Tibial nerve (tissue), 4 donors: ENCODE measurements at regions not wholly inside any gene's neighbourhood (a gene's known extent, or its start where the extent isn't known, plus 50 kb on each side); places are given as distances from the start of the nearest gene placed in this dataset.

ENCODE experiments used
- DNase-seq, 2 donors: peaks; one replicate each; pipeline ENCODE4 v3.0.0-alpha.2; 2019; ENCODE audit warnings: low spot score in 2 of 2
- H3K27ac ChIP-seq, 4 donors: fragments of 200-600 bp; sonication (generic) in 3 of 4; one replicate each; pipeline ENCODE4 v1.5.1; 2017 to 2019; ENCODE audit warnings: mild to moderate bottlenecking in 1 of 4
- H3K27me3 ChIP-seq, 2 donors: fragments of 200-600 bp; sonication (generic) in 1 of 2; one replicate each; pipeline versions ENCODE4 v1.5.1 to v1.6.0; 2017 to 2019
- H3K36me3 ChIP-seq, 3 donors: fragments of 200-600 bp; sonication (generic); one replicate each; pipeline ENCODE4 v1.5.1; 2018 to 2019
- H3K4me1 ChIP-seq, 4 donors: fragments of 200-600 bp; sonication (generic) in 3 of 4; one replicate each; pipeline ENCODE4 v1.5.1; 2017 to 2019
- H3K4me3 ChIP-seq, 4 donors: fragments of 200-600 bp; sonication (generic) in 3 of 4; one replicate each; pipeline ENCODE4 v1.5.1; 2017 to 2019; ENCODE audit warnings: mild to moderate bottlenecking in 1 of 4, moderate library complexity in 1 of 4
- H3K9me3 ChIP-seq, 4 donors: fragments of 200-600 bp; sonication (generic) in 3 of 4; one replicate each; pipeline ENCODE4 v1.5.1; 2017 to 2019
- EP300 ChIP-seq, 2 donors: sonication (generic); formaldehyde crosslinking; IDR thresholded peaks; one replicate each; pipeline ENCODE4 v1.6.1; 2017; ENCODE audit warnings: antibody characterized with exemption in 2 of 2, mild to moderate bottlenecking in 1 of 2
- POLR2A ChIP-seq, 2 donors: fragments of 450-650 bp; IDR thresholded peaks; one replicate each; pipeline ENCODE4 v1.6.1; 2017; ENCODE audit warnings: antibody characterized with exemption in 2 of 2, mild to moderate bottlenecking in 2 of 2, moderate library complexity in 2 of 2
- WGBS, 2 donors: methylation state at CpG; one replicate each; pipeline ENCODE4 v1.1.5; 2018; 5-methylcytosine and 5-hydroxymethylcytosine counted together
- TF ChIP-seq, protein P1 (sequence below), 5 experiments: fragments of 200-600 bp in 3 of 5; fragments of 450-650 bp in 2 of 5; sonication (generic) in 3 of 5; IDR thresholded peaks; one replicate each; pipeline ENCODE4 v1.5.1; 2016 to 2019; ENCODE audit warnings: antibody characterized with exemption in 5 of 5, mild to moderate bottlenecking in 3 of 5, moderate library complexity in 2 of 5

- TF ChIP-seq, protein P1, sequence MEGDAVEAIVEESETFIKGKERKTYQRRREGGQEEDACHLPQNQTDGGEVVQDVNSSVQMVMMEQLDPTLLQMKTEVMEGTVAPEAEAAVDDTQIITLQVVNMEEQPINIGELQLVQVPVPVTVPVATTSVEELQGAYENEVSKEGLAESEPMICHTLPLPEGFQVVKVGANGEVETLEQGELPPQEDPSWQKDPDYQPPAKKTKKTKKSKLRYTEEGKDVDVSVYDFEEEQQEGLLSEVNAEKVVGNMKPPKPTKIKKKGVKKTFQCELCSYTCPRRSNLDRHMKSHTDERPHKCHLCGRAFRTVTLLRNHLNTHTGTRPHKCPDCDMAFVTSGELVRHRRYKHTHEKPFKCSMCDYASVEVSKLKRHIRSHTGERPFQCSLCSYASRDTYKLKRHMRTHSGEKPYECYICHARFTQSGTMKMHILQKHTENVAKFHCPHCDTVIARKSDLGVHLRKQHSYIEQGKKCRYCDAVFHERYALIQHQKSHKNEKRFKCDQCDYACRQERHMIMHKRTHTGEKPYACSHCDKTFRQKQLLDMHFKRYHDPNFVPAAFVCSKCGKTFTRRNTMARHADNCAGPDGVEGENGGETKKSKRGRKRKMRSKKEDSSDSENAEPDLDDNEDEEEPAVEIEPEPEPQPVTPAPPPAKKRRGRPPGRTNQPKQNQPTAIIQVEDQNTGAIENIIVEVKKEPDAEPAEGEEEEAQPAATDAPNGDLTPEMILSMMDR (IDR thresholded peaks at IDR 0.05) = no peak
- TF ChIP-seq EP300 (IDR thresholded peaks at IDR 0.05) (no peak), POLR2A (IDR thresholded peaks at IDR 0.05) (no peak)
- 97 to 100% methylated on average over 1 of the region's 1 CpG for WGBS, 2 donors
- H3K4me1 ChIP-seq = peaks cover 0 to 18% (median 4%) of the 10 kb centered on the region in 4 donors
- no peaks in the 10 kb centered on the region for H3K36me3 ChIP-seq
- no peak overlapping the region for H3K4me3 ChIP-seq
- no peak for DNase-seq
- H3K27me3 ChIP-seq = peaks cover 0 to 7% of the 10 kb centered on the region in 2 donors
- H3K27ac ChIP-seq = no peak overlapping the region
- H3K9me3 ChIP-seq = no peaks in the 10 kb centered on the region
Observed at GRCh38 chr10:58965855-58966254, 210.6 kb upstream of the PHYHIPL start.

- H3K9me3 ChIP-seq = no peaks in the 10 kb centered on the region
- H3K27me3 ChIP-seq = peaks cover 0 to 7% of the 10 kb centered on the region in 2 donors
- DNase-seq = no peak
- TF ChIP-seq EP300 (IDR thresholded peaks at IDR 0.05) = no peak
- TF ChIP-seq, protein P1 (IDR thresholded peaks at IDR 0.05) = no peak
- TF ChIP-seq POLR2A (IDR thresholded peaks at IDR 0.05) = no peak
- H3K27ac ChIP-seq = no peak overlapping the region
- 35% methylated on average over 19 of the region's 19 CpGs for WGBS, 2 donors
- no peaks in the 10 kb centered on the region for H3K36me3 ChIP-seq
- no peak overlapping the region for H3K4me3 ChIP-seq
- peaks cover 0 to 16% (median 4%) of the 10 kb centered on the region in 4 donors for H3K4me1 ChIP-seq
Observed at GRCh38 chr10:58967551-58968388, 208.7 kb upstream of the PHYHIPL start.

DNA sequence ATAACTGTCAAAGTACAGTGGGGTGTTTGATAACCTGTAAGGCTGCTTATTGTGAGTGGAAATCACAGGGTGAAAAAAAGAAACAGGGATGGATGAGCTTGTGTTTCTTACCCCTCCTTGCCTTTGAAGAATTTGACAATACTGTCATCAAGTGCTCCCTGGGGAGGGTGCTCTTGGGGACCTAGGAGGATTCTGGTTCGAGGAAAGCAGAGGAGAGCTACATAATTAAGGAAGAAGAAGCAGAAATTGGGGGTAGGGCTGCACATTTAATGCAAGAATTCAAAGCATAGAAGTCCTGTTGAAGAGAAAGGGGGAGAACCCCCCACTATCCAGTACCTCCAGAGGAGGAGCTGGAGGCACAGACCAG is 208.1 kb upstream of the PHYHIPL start:
- TF ChIP-seq, protein P1 (IDR thresholded peaks at IDR 0.05) = no peak
- 66 to 73% methylated on average over 1 of the region's 1 CpG for WGBS, 2 donors

GRCh38 chr10:58969576-58969975 is 206.9 kb upstream of the PHYHIPL start:
- H3K9me3 ChIP-seq = no peaks in the 10 kb centered on the region
- DNase-seq = no peak
- WGBS, 2 donors = 69 to 84% methylated on average over 1 of the region's 1 CpG
- peaks cover 0 to 1% (median under 1%) of the 10 kb centered on the region in 4 donors for H3K4me1 ChIP-seq
- no peak overlapping the region for H3K27ac ChIP-seq
- H3K27me3 ChIP-seq = peaks cover 0 to 7% of the 10 kb centered on the region in 2 donors
- no peak overlapping the region for H3K4me3 ChIP-seq
- no peaks in the 10 kb centered on the region for H3K36me3 ChIP-seq
- TF ChIP-seq EP300 (IDR thresholded peaks at IDR 0.05) = no peak
- TF ChIP-seq POLR2A (IDR thresholded peaks at IDR 0.05) = no peak
- TF ChIP-seq, protein P1 (IDR thresholded peaks at IDR 0.05) = no peak

More for the DNA sequence above, 208.1 kb upstream of the PHYHIPL start:
- Histone ChIP-seq H3K27ac (no peak overlapping the region), H3K4me1 (peaks cover 0 to 10% (median 3%) of the 10 kb centered on the region in 4 donors), H3K27me3 (peaks cover 0 to 7% of the 10 kb centered on the region in 2 donors), H3K4me3 (no peak overlapping the region), H3K9me3 (no peaks in the 10 kb centered on the region), H3K36me3 (no peaks in the 10 kb centered on the region)
- no peak for DNase-seq

- Histone ChIP-seq H3K4me3 (no peak overlapping the region), H3K27me3 (peaks cover 0 to 7% of the 10 kb centered on the region in 2 donors), H3K27ac (no peak overlapping the region), H3K36me3 (no peaks in the 10 kb centered on the region), H3K4me1 (no peaks in the 10 kb centered on the region), H3K9me3 (no peaks in the 10 kb centered on the region)
- no peak for DNase-seq
- TF ChIP-seq POLR2A (IDR thresholded peaks at IDR 0.05) = no peak
- TF ChIP-seq EP300 (IDR thresholded peaks at IDR 0.05) = no peak
- TF ChIP-seq, protein P1 (IDR thresholded peaks at IDR 0.05) = no peak
- 91 to 97% methylated on average over 2 of the region's 2 CpGs for WGBS, 2 donors
Observed at GRCh38 chr10:58970160-58970915, 206.1 kb upstream of the PHYHIPL start.
